ENCODE measurements at regions not wholly inside any gene's neighbourhood (a gene's known extent, or its start where the extent isn't known, plus 50 kb on each side); places are given as distances from the start of the nearest gene placed in this dataset.
"Not testable (repeated sequence)": the region's sequence is repeated elsewhere in the genome, so short reads cannot be mapped to it uniquely, and the experiment has no call there.

DNA sequence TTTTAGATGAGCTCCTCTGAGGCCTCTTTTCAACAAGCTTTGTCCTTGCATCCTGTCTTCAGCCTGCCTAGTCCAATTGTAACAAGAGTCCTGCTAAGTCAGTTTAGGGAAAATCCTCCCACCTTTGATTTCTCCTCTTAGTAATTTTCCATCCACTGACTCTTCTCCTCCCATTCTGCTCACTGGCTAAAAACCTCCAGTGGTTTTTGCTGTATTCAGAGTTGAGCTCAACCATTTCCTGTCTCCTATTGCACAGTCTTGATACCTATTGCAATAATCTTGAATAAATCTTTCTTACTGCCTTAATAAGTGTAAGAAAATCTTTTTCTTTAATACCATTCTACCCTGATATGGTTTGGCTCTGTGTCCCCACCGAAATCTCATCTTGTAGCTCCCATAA is 117.8 kb upstream of the ENPP6 start:
- no peak for DNase-seq

DNA sequence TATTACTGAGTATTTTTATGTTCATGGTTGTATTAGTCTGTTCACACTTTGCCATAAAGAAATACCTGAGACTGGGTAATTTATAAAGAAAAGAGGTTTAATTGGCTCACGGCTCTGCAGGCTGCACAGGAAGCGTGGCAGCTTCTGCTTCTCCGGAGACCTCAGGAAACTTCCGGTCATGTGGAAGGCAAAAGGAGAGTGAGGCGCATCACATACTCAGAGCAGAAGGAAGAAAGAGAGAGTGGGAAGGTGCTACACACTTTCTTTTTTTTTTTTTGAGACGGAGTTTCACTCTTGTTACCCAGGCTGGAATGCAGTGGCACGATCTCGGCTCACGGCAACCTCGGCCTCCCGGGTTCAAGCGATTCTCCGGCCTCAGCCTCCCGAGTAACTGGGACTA is 115.8 kb upstream of the ENPP6 start:
- not testable (repeated sequence) for DNase-seq

DNA sequence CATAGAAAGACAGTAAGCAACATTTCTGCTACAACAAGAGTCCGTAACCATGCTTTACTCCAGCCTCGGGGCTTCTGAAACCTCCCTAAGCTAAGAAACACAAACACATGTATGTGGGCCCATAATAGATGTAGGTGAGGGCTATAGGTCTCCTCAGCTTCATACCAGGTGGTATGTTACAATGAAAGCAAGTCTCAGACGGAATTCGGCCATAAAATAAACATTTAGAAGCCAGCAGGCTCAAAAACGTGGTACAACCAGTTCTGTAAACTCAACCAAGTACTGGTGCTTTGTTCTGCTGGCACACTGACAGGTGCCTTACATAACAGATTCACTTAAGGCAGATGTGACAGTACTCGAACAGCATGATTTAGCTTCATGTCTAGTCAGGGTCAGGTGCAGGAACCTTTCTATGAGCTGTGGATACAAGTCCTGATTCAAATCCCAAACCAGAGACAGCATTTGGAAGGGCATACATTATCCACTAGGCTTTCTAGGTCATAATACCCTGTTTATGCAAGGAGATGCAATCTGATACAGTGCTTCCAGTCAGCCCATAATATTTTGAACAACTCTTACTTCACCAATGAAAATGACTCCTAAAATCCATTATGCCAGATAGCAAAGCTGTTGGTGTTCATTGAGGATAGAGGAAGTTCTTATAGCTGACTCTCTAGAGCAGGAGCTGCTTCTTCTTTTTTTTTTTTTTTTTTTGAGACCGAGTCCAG is 113.8 kb upstream of the ENPP6 start:
- DNase-seq, result no peak

GRCh38 chr4:184330517-184331094 is 112.9 kb upstream of the ENPP6 start:
- not testable (repeated sequence) for DNase-seq

DNA sequence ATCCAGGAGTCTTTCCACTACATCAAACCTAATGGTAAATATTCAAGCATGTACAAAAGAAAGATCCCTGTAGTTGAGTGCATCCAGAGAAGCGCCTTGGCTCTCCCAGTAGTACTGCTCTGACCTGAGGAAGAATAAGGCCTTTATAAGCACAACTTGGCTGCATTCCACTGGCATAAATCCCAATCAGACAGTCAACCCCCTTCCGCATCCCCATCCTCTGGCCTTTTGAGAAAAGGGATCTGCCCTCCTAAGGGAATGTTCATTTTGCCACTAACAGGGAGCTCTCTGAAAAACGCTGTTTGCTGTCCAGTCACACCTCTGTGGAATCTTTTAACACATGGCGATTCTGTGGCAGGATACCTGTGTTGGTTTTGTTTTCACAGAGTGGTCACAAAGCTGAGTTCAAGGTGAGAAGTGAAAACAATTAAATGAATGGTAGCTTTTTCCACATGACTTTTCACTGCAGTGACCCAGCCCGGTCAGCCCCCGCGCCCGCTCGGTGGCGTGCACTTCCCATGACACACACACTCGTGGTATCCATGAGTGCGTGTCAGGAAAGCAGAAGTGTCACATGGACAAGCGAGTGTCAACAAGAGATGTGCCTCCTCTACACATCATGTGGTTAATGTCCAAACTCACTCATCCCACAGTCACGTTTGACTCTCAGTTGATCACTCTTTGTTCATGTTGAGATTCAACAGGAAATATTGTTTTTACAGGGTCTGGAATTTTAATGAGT is 112.2 kb upstream of the ENPP6 start:
- no peak for DNase-seq

DNA sequence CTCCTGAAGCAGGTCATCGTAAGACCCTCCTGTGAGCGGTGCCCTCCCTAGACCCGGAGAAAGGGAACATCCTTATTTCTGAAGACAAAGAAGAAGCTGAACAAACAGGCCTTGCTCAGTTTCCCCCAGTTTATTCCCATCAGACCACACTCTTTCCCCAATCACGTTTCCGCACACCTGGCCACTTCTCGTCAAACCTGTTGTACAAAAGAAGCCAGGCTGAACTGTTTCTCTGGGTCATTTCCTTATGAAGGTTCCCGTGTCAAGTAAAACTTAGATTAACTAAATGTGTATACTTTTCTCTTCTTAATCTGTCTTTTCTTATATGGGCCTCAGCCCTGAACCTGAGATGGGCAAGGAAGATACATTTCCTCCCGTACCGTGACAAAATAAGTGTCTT is 111.6 kb upstream of the ENPP6 start:
- no peak for DNase-seq

DNA sequence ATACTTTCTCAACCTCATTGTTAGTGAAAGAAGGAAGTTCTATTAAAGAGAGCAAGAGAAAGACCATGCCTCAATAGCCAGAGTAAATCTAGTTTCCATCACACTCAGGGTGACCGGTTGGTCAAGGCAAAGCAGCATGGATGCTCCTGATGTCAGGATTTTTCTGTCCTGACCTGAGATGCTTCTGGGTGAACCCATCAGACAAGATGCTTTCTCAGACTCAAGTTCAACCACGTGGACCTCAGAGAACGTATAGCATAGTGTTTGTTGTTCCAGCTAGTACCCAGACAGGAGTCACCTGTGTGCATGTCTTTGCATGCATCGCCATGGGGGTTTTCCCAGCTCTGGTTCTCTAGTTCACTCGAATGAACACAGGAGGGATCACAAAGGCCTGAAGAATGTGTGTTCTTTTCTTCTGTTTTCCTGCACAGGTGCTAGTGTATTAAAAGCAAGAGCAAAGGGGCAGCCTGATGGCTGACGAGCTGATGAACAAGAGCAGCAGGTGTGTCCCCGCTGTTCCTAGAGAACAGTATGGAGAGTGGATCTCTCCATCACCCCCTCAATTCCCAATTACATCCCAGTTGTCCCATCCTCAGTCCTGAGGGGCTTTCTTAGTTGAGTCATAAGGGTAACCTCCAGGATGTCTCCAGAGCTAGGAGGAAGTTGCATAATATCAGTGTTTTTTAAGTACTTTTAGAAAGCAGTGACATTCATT is 110.5 kb upstream of the ENPP6 start:
- no peak for DNase-seq

GRCh38 chr4:184324939-184325477 is 107.3 kb upstream of the ENPP6 start:
- no peak for DNase-seq

- DNase-seq, result no peak
Measured at GRCh38 chr4:184322328-184323025, 104.8 kb upstream of the ENPP6 start.

DNA sequence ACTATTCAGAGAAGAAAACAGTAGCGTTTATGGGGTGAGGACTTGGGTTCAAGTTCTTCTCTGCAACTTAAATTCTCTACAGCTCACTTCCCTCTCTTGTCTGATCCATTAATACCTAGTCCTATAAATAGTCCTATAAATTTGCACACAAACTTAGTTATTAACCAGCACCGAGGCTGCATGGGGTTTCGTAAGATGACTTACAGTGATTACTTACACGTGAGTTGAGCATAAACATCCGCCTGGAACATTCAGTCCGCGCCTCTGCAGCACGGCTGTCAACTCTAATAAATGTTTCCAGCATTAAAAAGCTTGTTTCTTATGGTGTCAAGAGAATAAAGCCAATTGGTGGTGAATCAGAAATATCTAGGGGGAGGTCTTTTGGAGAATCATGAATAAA is 103.0 kb upstream of the ENPP6 start:
- DNase-seq, result no peak

DNA sequence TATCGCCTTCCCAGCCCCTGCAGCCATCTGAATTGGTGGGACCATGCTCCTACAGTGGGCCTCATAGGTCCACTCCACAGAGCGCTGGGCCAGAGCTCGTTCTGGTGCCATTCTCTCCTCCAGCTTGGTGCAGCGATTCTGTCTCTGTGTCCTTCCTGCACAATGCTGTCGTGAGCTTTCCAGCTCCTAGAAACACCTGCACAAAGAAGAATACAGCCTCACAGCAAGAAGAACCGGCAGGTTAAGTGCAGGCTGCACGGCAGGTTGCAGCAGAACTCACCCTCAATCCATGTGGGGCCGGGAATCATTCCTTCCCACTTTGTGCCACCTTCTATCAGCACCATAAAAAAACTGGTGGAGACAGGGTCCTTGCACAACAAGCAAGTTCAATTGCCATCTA is 101.2 kb upstream of the ENPP6 start:
- no peak for DNase-seq

- DNase-seq, result no peak
Measured at GRCh38 chr4:184317234-184317918, 99.7 kb upstream of the ENPP6 start.

GRCh38 chr4:184316821-184317220 is 99.1 kb upstream of the ENPP6 start:
- no peak for DNase-seq

- no peak for DNase-seq
Measured at GRCh38 chr4:184315675-184316359, 98.1 kb upstream of the ENPP6 start.

GRCh38 chr4:184313702-184314659 is 96.3 kb upstream of the ENPP6 start:
- no peak for DNase-seq

DNA sequence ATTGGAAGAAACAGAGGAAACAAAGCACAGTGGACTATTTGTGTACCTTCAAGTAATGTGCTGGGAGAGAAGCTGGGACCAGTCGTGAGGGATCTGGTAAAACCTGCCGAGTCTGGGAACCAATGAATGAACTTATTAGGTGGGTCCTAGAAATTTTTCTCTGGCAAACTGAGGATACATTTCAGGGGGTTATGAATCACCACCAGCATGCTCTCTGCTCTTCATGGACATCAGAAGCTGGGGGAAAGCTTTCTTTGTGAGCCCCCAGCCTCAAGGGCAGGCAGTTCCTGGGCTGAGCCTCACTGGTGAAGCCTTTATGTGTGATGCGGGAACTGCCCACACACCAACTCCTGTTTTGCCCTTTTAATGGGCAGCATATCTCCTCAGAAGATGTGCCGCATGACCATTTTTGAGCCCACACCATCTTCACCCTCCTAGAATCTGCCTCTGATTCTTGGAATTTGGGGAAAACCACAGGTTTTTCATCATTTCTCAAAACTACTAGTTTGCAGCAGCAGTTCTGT is 95.4 kb upstream of the ENPP6 start:
- no peak for DNase-seq

GRCh38 chr4:184312126-184312525 is 94.5 kb upstream of the ENPP6 start:
- DNase-seq, result no peak

GRCh38 chr4:184310881-184311709 is 93.4 kb upstream of the ENPP6 start:
- no peak for DNase-seq

DNA sequence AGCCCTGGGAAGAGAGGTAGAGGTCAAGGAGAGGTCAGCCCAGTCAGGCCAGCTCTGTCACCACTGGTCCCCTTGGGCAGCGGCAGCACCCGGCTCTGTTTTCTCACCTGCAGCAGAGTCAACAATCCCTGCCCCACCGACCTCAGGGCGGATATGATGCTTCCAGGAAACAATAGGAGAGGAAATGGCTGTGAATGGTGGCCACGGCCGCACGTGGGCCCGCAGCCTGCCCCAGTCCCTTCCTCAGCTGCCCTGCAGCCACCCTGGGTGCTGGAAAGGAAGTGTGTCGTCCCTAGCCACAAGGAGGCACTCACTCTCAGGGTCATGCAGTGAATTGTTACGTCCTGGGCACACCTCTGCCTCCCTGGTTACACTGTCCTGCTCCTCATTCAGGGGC is 92.5 kb upstream of the ENPP6 start:
- no peak for DNase-seq
